Activated T-helper 2 cell treated with anti-CD3 and anti-CD28 coated beads, Interferon-gamma antibody, Interleukin-2, Interleukin-4, amounts not matched to agents 10 μg/mL and 5 μg/mL and 100 μg/mL, durations not matched to agents 14 hours and 24 hours and 36 hours (primary cell): ENCODE measurements at regions not wholly inside any gene's neighbourhood (a gene's known extent, or its start where the extent isn't known, plus 50 kb on each side); places are given as distances from the start of the nearest gene placed in this dataset.

Experiments
- DNase-seq: peaks from one replicate; pipeline ENCODE4 v3.0.0; 2021; ENCODE audit warnings: low spot score
- H3K27ac Mint-ChIP-seq: one replicate; pipeline ENCODE4 v1.8.0; 2021; ENCODE audit warnings: mixed read lengths
- H3K27me3 Mint-ChIP-seq: one replicate; pipeline ENCODE4 v1.8.0; 2021; ENCODE audit warnings: low read depth, mixed read lengths
- H3K36me3 Mint-ChIP-seq: one replicate; pipeline ENCODE4 v1.8.0; 2021; ENCODE audit warnings: low read depth, mixed read lengths
- H3K4me1 Mint-ChIP-seq: one replicate; pipeline ENCODE4 v1.8.0; 2021; ENCODE audit warnings: low read depth, mixed read lengths
- H3K4me3 Mint-ChIP-seq: one replicate; pipeline ENCODE4 v1.8.0; 2021; ENCODE audit warnings: low read depth, mild to moderate bottlenecking, moderate library complexity, mixed read lengths
- H3K9me3 Mint-ChIP-seq: one replicate; pipeline ENCODE4 v1.8.0; 2021; ENCODE audit warnings: mixed read lengths
- intact Hi-C: fragments of 100-400 bp; cut with micrococcal nuclease; formaldehyde crosslinking; loops from one replicate; pipeline ENCODE4 v1.15.1; 2023

GRCh38 chr6:152863618-152864326, 113.2 kb downstream of the VIP start:
- H3K4me1 Mint-ChIP-seq: peaks cover 1% of the 10 kb centered on the region
- intact Hi-C loops: loop anchor here (1.0 to 2.0 kb wide), 4 partner anchors 33 to 161 kb away; no protein-coding TSS in a partner anchor
- no peaks in the 10 kb centered on the region for H3K36me3 Mint-ChIP-seq
- H3K27ac Mint-ChIP-seq: no peak overlapping the region
- H3K9me3 Mint-ChIP-seq: no peaks in the 10 kb centered on the region
- H3K4me3 Mint-ChIP-seq: no peak overlapping the region
- peaks cover 3% of the 10 kb centered on the region for H3K27me3 Mint-ChIP-seq
- DNase-seq: peak; percentile 11

DNA sequence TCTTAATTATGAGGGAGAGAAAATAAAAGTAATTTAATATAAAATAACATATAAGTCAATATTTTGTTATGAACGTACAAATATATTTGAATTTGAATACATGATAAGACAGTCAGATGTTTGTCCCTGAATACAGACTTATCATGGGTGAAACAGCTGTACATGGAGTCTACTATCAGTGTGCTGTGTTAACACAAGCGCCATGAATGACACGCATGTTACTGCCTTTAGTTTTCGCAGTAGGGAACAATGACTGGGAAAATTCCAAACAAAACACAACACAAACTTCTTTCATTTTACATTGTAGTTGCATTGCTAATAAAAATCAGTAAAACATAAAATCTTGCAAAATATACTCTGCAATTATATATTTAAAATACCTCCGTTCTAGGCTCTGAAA, 108.6 kb downstream of the FBXO5 start:
- H3K4me1 Mint-ChIP-seq: no peaks in the 10 kb centered on the region
- H3K36me3 Mint-ChIP-seq: no peaks in the 10 kb centered on the region
- peaks cover 2% of the 10 kb centered on the region for H3K27me3 Mint-ChIP-seq
- DNase-seq: no peak
- H3K4me3 Mint-ChIP-seq: no peak overlapping the region
- intact Hi-C loops: no loop called here
- H3K27ac Mint-ChIP-seq: no peak overlapping the region
- H3K9me3 Mint-ChIP-seq: no peaks in the 10 kb centered on the region

GRCh38 chr6:152874846-152875568, 107.8 kb downstream of the FBXO5 start:
- no peak overlapping the region for H3K4me3 Mint-ChIP-seq
- intact Hi-C loops: no loop called here

GRCh38 chr6:152879681-152880080, 103.2 kb downstream of the FBXO5 start:
- no peaks in the 10 kb centered on the region for H3K4me1 Mint-ChIP-seq
- H3K36me3 Mint-ChIP-seq: no peaks in the 10 kb centered on the region
- no peaks in the 10 kb centered on the region for H3K9me3 Mint-ChIP-seq
- H3K27ac Mint-ChIP-seq: no peak overlapping the region
- H3K4me3 Mint-ChIP-seq: no peak overlapping the region
- no peak for DNase-seq
- intact Hi-C loops: no loop called here
- H3K27me3 Mint-ChIP-seq: no peaks in the 10 kb centered on the region

More at GRCh38 chr6:152874846-152875568, 107.8 kb downstream of the FBXO5 start:
- H3K36me3 Mint-ChIP-seq: no peaks in the 10 kb centered on the region
- no peaks in the 10 kb centered on the region for H3K4me1 Mint-ChIP-seq
- DNase-seq: no peak
- no peaks in the 10 kb centered on the region for H3K9me3 Mint-ChIP-seq
- H3K27me3 Mint-ChIP-seq: peaks cover 2% of the 10 kb centered on the region
- no peak overlapping the region for H3K27ac Mint-ChIP-seq

GRCh38 chr6:152893187-152893586, 89.7 kb downstream of the FBXO5 start:
- no peak for DNase-seq
- Mint-ChIP-seq H3K9me3 (no peaks in the 10 kb centered on the region), H3K4me3 (no peak overlapping the region), H3K36me3 (no peaks in the 10 kb centered on the region), H3K4me1 (no peaks in the 10 kb centered on the region), H3K27ac (no peak overlapping the region), H3K27me3 (peaks cover 12% of the 10 kb centered on the region)
- intact Hi-C loops: no loop called here

- no peak for DNase-seq
- Mint-ChIP-seq H3K9me3 (no peaks in the 10 kb centered on the region), H3K4me3 (no peak overlapping the region), H3K27ac (no peak overlapping the region), H3K4me1 (no peaks in the 10 kb centered on the region), H3K27me3 (peaks cover 8% of the 10 kb centered on the region), H3K36me3 (no peaks in the 10 kb centered on the region)
- intact Hi-C loops: loop anchor here (2.0 kb wide), 1 partner anchor 32 kb away; no protein-coding TSS in a partner anchor
Measured at GRCh38 chr6:152896923-152897322, 85.9 kb downstream of the FBXO5 start.

DNA sequence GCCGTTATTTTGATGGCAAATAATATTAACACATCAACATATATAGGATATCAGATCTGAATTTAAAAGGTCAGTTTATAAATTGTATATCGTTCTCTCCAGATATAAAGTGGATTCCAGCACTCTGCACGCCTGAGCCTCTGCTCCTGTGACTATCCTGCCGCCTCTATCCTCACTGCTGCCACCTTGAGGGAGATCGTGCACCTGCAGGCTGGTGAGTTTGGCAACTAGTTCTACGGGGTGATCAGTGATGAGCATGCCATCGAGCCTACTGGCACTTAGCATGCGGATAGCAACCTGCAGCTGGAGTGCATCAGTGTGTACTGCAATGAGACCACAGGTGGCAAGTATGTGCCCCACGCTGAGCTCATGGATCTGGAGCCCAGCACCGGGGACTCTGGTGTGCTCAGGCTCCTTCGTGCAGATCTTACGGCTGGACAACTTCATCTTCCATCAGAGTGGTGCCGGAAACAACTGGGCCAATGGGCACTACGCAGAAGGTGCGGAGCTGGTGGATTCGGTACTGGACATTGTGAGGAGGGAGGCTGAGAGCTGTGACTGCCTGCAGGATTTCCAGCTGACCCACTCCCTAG, 84.9 kb downstream of the FBXO5 start:
- Mint-ChIP-seq H3K36me3 (no peaks in the 10 kb centered on the region), H3K27ac (no peak overlapping the region), H3K4me1 (no peaks in the 10 kb centered on the region), H3K27me3 (peaks cover 8% of the 10 kb centered on the region), H3K4me3 (no peak overlapping the region), H3K9me3 (no peaks in the 10 kb centered on the region)
- peak; percentile 44 for DNase-seq
- intact Hi-C loops: loop anchor here (2.0 kb wide), 1 partner anchor 33 kb away; no protein-coding TSS in a partner anchor

- Mint-ChIP-seq H3K36me3 (no peaks in the 10 kb centered on the region), H3K27ac (no peak overlapping the region), H3K27me3 (no peaks in the 10 kb centered on the region), H3K4me1 (no peaks in the 10 kb centered on the region), H3K9me3 (no peaks in the 10 kb centered on the region), H3K4me3 (no peak overlapping the region)
- DNase-seq: no peak
- intact Hi-C loops: no loop called here
Measured at GRCh38 chr6:152904678-152905077, 78.2 kb downstream of the FBXO5 start.

DNA sequence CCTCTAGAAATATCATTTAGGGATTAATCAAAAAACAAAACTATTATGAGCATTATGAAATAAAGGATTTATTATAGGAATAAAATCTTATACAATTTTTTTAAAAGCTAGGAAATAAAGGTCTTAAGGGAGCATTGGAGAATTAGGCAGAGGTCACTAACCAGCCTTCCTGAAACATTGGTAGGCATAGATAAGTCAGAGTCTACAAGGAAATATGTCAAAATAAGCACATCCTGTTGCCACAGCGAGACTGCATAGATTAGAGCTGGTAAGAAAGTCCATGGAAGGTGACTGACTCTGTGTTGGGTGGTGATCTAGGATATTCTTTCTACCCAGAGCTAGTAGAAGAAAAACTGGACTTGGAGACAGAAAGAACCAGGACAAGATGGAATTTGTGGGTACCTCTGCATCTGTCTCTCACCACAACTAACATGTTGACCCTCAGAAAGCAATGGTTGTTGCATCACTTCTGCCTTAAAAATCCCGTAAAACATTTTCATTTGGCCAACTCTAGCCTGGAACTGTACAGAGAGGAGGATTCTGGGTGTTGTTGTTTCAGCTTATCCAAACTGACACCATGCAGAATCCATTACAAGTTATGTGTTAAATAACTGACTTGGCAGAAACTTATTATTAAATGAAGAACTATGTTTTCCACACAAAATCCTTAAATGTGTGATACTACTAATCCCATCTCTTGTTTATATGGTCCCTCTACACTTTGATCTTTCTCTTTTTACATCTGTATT, 77.1 kb downstream of the FBXO5 start:
- intact Hi-C loops: no loop called here
- Mint-ChIP-seq H3K36me3 (no peaks in the 10 kb centered on the region), H3K27me3 (no peaks in the 10 kb centered on the region), H3K4me3 (no peak overlapping the region), H3K9me3 (no peaks in the 10 kb centered on the region), H3K27ac (no peak overlapping the region), H3K4me1 (no peaks in the 10 kb centered on the region)
- no peak for DNase-seq

- intact Hi-C loops: no loop called here
- peaks cover 2% of the 10 kb centered on the region for H3K27me3 Mint-ChIP-seq
- no peaks in the 10 kb centered on the region for H3K36me3 Mint-ChIP-seq
- H3K4me3 Mint-ChIP-seq: no peak overlapping the region
- no peak overlapping the region for H3K27ac Mint-ChIP-seq
- H3K9me3 Mint-ChIP-seq: no peaks in the 10 kb centered on the region
- no peak for DNase-seq
- no peaks in the 10 kb centered on the region for H3K4me1 Mint-ChIP-seq
Measured at GRCh38 chr6:152909241-152909640, 73.6 kb downstream of the FBXO5 start.

GRCh38 chr6:152916035-152916434, 66.8 kb downstream of the FBXO5 start:
- intact Hi-C loops: no loop called here
- peaks cover 2% of the 10 kb centered on the region for H3K27me3 Mint-ChIP-seq
- no peak overlapping the region for H3K27ac Mint-ChIP-seq
- no peaks in the 10 kb centered on the region for H3K36me3 Mint-ChIP-seq
- no peak for DNase-seq
- no peak overlapping the region for H3K4me3 Mint-ChIP-seq
- H3K9me3 Mint-ChIP-seq: no peaks in the 10 kb centered on the region
- H3K4me1 Mint-ChIP-seq: no peaks in the 10 kb centered on the region

GRCh38 chr6:152918991-152919390, 63.9 kb downstream of the FBXO5 start:
- Mint-ChIP-seq H3K27ac (no peak overlapping the region), H3K36me3 (no peaks in the 10 kb centered on the region), H3K27me3 (no peaks in the 10 kb centered on the region), H3K9me3 (no peaks in the 10 kb centered on the region), H3K4me1 (no peaks in the 10 kb centered on the region), H3K4me3 (no peak overlapping the region)
- intact Hi-C loops: no loop called here
- DNase-seq: no peak
